ENCODE measurements at regions not wholly inside any gene's neighbourhood (a gene's known extent, or its start where the extent isn't known, plus 50 kb on each side); places are given as distances from the start of the nearest gene placed in this dataset.
"Not testable (repeated sequence)": the region's sequence is repeated elsewhere in the genome, so short reads cannot be mapped to it uniquely, and the experiment has no call there.

GRCh38 chr13:83166550-83166949, 715.7 kb downstream of the SLITRK1 start:
- no peak for DNase-seq
- Histone ChIP-seq H3K27ac (ENCODE audit: low read length) (no peak overlapping the region), H3K27me3 (ENCODE audit: control insufficient read depth, insufficient read depth, low read length) (no peaks in the 10 kb centered on the region), H3K9me3 (ENCODE audit: control insufficient read depth, low read depth, low read length) (no peaks in the 10 kb centered on the region), H3K4me1 (ENCODE audit: control insufficient read depth, insufficient read depth, low read length) (no peaks in the 10 kb centered on the region), H3K4me3 (ENCODE audit: low read length) (no peak overlapping the region), H3K36me3 (ENCODE audit: control insufficient read depth, insufficient read depth, low read length) (no peaks in the 10 kb centered on the region)

- no peaks in the 10 kb centered on the region for H3K4me1 ChIP-seq (ENCODE audit: control insufficient read depth, insufficient read depth, low read length)
These were observed 719.8 kb downstream of the SLITRK1 start for GRCh38 chr13:83162493-83162892.

GRCh38 chr13:83153848-83154247, 728.4 kb downstream of the SLITRK1 start:
- no peak overlapping the region for H3K27ac ChIP-seq (ENCODE audit: low read length)
- DNase-seq, result no peak
- no peaks in the 10 kb centered on the region for H3K9me3 ChIP-seq (ENCODE audit: control insufficient read depth, low read depth, low read length)
- H3K4me1 ChIP-seq (ENCODE audit: control insufficient read depth, insufficient read depth, low read length), result no peaks in the 10 kb centered on the region
- no peaks in the 10 kb centered on the region for H3K36me3 ChIP-seq (ENCODE audit: control insufficient read depth, insufficient read depth, low read length)
- WGBS (ENCODE audit: insufficient coverage, low lambda C conversion rate), result 100% methylated on average over 1 of the region's 2 CpGs
- H3K27me3 ChIP-seq (ENCODE audit: control insufficient read depth, insufficient read depth, low read length), result no peaks in the 10 kb centered on the region
- no peak overlapping the region for H3K4me3 ChIP-seq (ENCODE audit: low read length)

More at GRCh38 chr13:83162493-83162892, 719.8 kb downstream of the SLITRK1 start:
- Histone ChIP-seq H3K27me3 (ENCODE audit: control insufficient read depth, insufficient read depth, low read length) (no peaks in the 10 kb centered on the region), H3K27ac (ENCODE audit: low read length) (no peak overlapping the region), H3K9me3 (ENCODE audit: control insufficient read depth, low read depth, low read length) (no peaks in the 10 kb centered on the region), H3K4me3 (ENCODE audit: low read length) (no peak overlapping the region), H3K36me3 (ENCODE audit: control insufficient read depth, insufficient read depth, low read length) (no peaks in the 10 kb centered on the region)
- no CpG with 5 or more reads among the region's 2 CpGs for WGBS (ENCODE audit: insufficient coverage, low lambda C conversion rate)
- DNase-seq, result no peak

- no peak for DNase-seq
- WGBS (ENCODE audit: insufficient coverage, low lambda C conversion rate), result no CpG with 5 or more reads among the region's 1 CpG
- no peaks in the 10 kb centered on the region for H3K4me1 ChIP-seq (ENCODE audit: control insufficient read depth, insufficient read depth, low read length)
These were observed 731.0 kb downstream of the SLITRK1 start for GRCh38 chr13:83151308-83151660.

GRCh38 chr13:83150616-83151307, 731.5 kb downstream of the SLITRK1 start:
- no peaks in the 10 kb centered on the region for H3K36me3 ChIP-seq (ENCODE audit: control insufficient read depth, insufficient read depth, low read length)

More at GRCh38 chr13:83151308-83151660, 731.0 kb downstream of the SLITRK1 start:
- Histone ChIP-seq H3K9me3 (ENCODE audit: control insufficient read depth, low read depth, low read length) (no peaks in the 10 kb centered on the region), H3K36me3 (ENCODE audit: control insufficient read depth, insufficient read depth, low read length) (no peaks in the 10 kb centered on the region), H3K27me3 (ENCODE audit: control insufficient read depth, insufficient read depth, low read length) (no peaks in the 10 kb centered on the region), H3K4me3 (ENCODE audit: low read length) (no peak overlapping the region), H3K27ac (ENCODE audit: low read length) (no peak overlapping the region)

GRCh38 chr13:83136660-83137059, 745.6 kb downstream of the SLITRK1 start:
- no peak for DNase-seq
- H3K4me1 ChIP-seq (ENCODE audit: control insufficient read depth, insufficient read depth, low read length), result no peaks in the 10 kb centered on the region
- H3K9me3 ChIP-seq (ENCODE audit: control insufficient read depth, low read depth, low read length), result no peaks in the 10 kb centered on the region
- WGBS (ENCODE audit: insufficient coverage, low lambda C conversion rate), result no CpG with 5 or more reads among the region's 17 CpGs
- no peaks in the 10 kb centered on the region for H3K27me3 ChIP-seq (ENCODE audit: control insufficient read depth, insufficient read depth, low read length)
- no peaks in the 10 kb centered on the region for H3K36me3 ChIP-seq (ENCODE audit: control insufficient read depth, insufficient read depth, low read length)
- no peak overlapping the region for H3K27ac ChIP-seq (ENCODE audit: low read length)
- H3K4me3 ChIP-seq (ENCODE audit: low read length), result no peak overlapping the region

More at GRCh38 chr13:83150616-83151307, 731.5 kb downstream of the SLITRK1 start:
- H3K9me3 ChIP-seq (ENCODE audit: control insufficient read depth, low read depth, low read length), result no peaks in the 10 kb centered on the region
- no peak overlapping the region for H3K27ac ChIP-seq (ENCODE audit: low read length)
- H3K4me1 ChIP-seq (ENCODE audit: control insufficient read depth, insufficient read depth, low read length), result no peaks in the 10 kb centered on the region
- no peak overlapping the region for H3K4me3 ChIP-seq (ENCODE audit: low read length)
- no peaks in the 10 kb centered on the region for H3K27me3 ChIP-seq (ENCODE audit: control insufficient read depth, insufficient read depth, low read length)
- WGBS (ENCODE audit: insufficient coverage, low lambda C conversion rate), result 93% methylated on average over 3 of the region's 7 CpGs
- no peak for DNase-seq

- Histone ChIP-seq H3K36me3 (ENCODE audit: control insufficient read depth, insufficient read depth, low read length) (no peaks in the 10 kb centered on the region), H3K27me3 (ENCODE audit: control insufficient read depth, insufficient read depth, low read length) (no peaks in the 10 kb centered on the region), H3K4me1 (ENCODE audit: control insufficient read depth, insufficient read depth, low read length) (no peaks in the 10 kb centered on the region), H3K27ac (ENCODE audit: low read length) (no peak overlapping the region), H3K4me3 (ENCODE audit: low read length) (no peak overlapping the region), H3K9me3 (ENCODE audit: control insufficient read depth, low read depth, low read length) (peaks cover 4% of the 10 kb centered on the region)
- no peak for DNase-seq
- WGBS (ENCODE audit: insufficient coverage, low lambda C conversion rate), result no CpG with 5 or more reads among the region's 1 CpG
These were observed 756.5 kb downstream of the SLITRK1 start for GRCh38 chr13:83125791-83126190.

- H3K4me3 ChIP-seq (ENCODE audit: low read length), result no peak overlapping the region
- H3K4me1 ChIP-seq (ENCODE audit: control insufficient read depth, insufficient read depth, low read length), result no peaks in the 10 kb centered on the region
- no peak for DNase-seq
- no peaks in the 10 kb centered on the region for H3K27me3 ChIP-seq (ENCODE audit: control insufficient read depth, insufficient read depth, low read length)
- no peaks in the 10 kb centered on the region for H3K9me3 ChIP-seq (ENCODE audit: control insufficient read depth, low read depth, low read length)
- no peak overlapping the region for H3K27ac ChIP-seq (ENCODE audit: low read length)
- H3K36me3 ChIP-seq (ENCODE audit: control insufficient read depth, insufficient read depth, low read length), result no peaks in the 10 kb centered on the region
- WGBS (ENCODE audit: insufficient coverage, low lambda C conversion rate), result no CpG with 5 or more reads among the region's 4 CpGs
These were observed 760.4 kb downstream of the SLITRK1 start for GRCh38 chr13:83121896-83122295.

GRCh38 chr13:83117046-83117445, 765.2 kb downstream of the SLITRK1 start:
- H3K4me1 ChIP-seq (ENCODE audit: control insufficient read depth, insufficient read depth, low read length), result no peaks in the 10 kb centered on the region
- H3K27me3 ChIP-seq (ENCODE audit: control insufficient read depth, insufficient read depth, low read length), result no peaks in the 10 kb centered on the region
- H3K36me3 ChIP-seq (ENCODE audit: control insufficient read depth, insufficient read depth, low read length), result no peaks in the 10 kb centered on the region
- WGBS (ENCODE audit: insufficient coverage, low lambda C conversion rate), result 71% methylated on average over 1 of the region's 4 CpGs
- no peak for DNase-seq
- H3K4me3 ChIP-seq (ENCODE audit: low read length), result no peak overlapping the region
- no peak overlapping the region for H3K27ac ChIP-seq (ENCODE audit: low read length)
- H3K9me3 ChIP-seq (ENCODE audit: control insufficient read depth, low read depth, low read length), result no peaks in the 10 kb centered on the region

- not testable (repeated sequence) for H3K27ac ChIP-seq (ENCODE audit: low read length); H3K36me3 ChIP-seq (ENCODE audit: control insufficient read depth, insufficient read depth, low read length); H3K4me1 ChIP-seq (ENCODE audit: control insufficient read depth, insufficient read depth, low read length); H3K27me3 ChIP-seq (ENCODE audit: control insufficient read depth, insufficient read depth, low read length); H3K9me3 ChIP-seq (ENCODE audit: control insufficient read depth, low read depth, low read length); H3K4me3 ChIP-seq (ENCODE audit: low read length); DNase-seq
- WGBS (ENCODE audit: insufficient coverage, low lambda C conversion rate), result 86% methylated on average over 1 of the region's 5 CpGs
These were observed 780.6 kb downstream of the SLITRK1 start for GRCh38 chr13:83101574-83102247.

- Histone ChIP-seq H3K4me3 (ENCODE audit: low read length) (no peak overlapping the region), H3K4me1 (ENCODE audit: control insufficient read depth, insufficient read depth, low read length) (no peaks in the 10 kb centered on the region), H3K27ac (ENCODE audit: low read length) (no peak overlapping the region), H3K9me3 (ENCODE audit: control insufficient read depth, low read depth, low read length) (no peaks in the 10 kb centered on the region), H3K36me3 (ENCODE audit: control insufficient read depth, insufficient read depth, low read length) (no peaks in the 10 kb centered on the region), H3K27me3 (ENCODE audit: control insufficient read depth, insufficient read depth, low read length) (no peaks in the 10 kb centered on the region)
- WGBS (ENCODE audit: insufficient coverage, low lambda C conversion rate), result no CpG with 5 or more reads among the region's 1 CpG
- no peak for DNase-seq
These were observed 782.0 kb downstream of the SLITRK1 start for GRCh38 chr13:83100237-83100636.
